Activated CD4-positive, alpha-beta memory T cell treated with anti-CD3 and anti-CD28 coated beads, Interleukin-2, amount 10 ng/mL, durations not matched to agents 7 days and 5 days (primary cell): ENCODE measurements at regions not wholly inside any gene's neighbourhood (a gene's known extent, or its start where the extent isn't known, plus 50 kb on each side); places are given as distances from the start of the nearest gene placed in this dataset.

ENCODE experiments used
- CTCF ChIA-PET: fragments of 350-600 bp; sonication (Branson Sonifier 250); formaldehyde crosslinking; loops from one replicate; lab custom pipeline; 2021; ENCODE audit warnings: antibody characterized with exemption, inconsistent platforms; lab: Charles Lee
- POLR2A ChIA-PET: fragments of 350-600 bp; sonication (Branson Sonifier 250); formaldehyde crosslinking; loops from one replicate; lab custom pipeline; 2021; ENCODE audit warnings: antibody characterized with exemption; lab: Charles Lee
- DNase-seq: peaks from one replicate; pipeline ENCODE4 v3.0.0-alpha.2; 2020
- H3K27ac Mint-ChIP-seq: one replicate; pipeline ENCODE4 v1.8.0; 2021; ENCODE audit warnings: mild to moderate bottlenecking, mixed read lengths
- H3K27me3 Mint-ChIP-seq: one replicate; pipeline ENCODE4 v1.8.0; 2021; ENCODE audit warnings: mixed read lengths
- H3K36me3 Mint-ChIP-seq: one replicate; pipeline ENCODE4 v1.8.0; 2021; ENCODE audit warnings: low read depth, mixed read lengths
- H3K4me1 Mint-ChIP-seq: one replicate; pipeline ENCODE4 v1.8.0; 2021; ENCODE audit warnings: mixed read lengths
- H3K4me3 Mint-ChIP-seq: one replicate; pipeline ENCODE4 v1.8.0; 2021; ENCODE audit warnings: mild to moderate bottlenecking, mixed read lengths
- H3K9me3 Mint-ChIP-seq: one replicate; pipeline ENCODE4 v1.8.0; 2021; ENCODE audit warnings: mixed read lengths

GRCh38 chr14:87185961-87186560 is 806.9 kb downstream of the GALC start:
- peaks cover 7% of the 10 kb centered on the region for H3K9me3 Mint-ChIP-seq
- ChIA-PET POLR2A (no interaction called here), CTCF (no interaction called here)
- no peak overlapping the region for H3K4me3 Mint-ChIP-seq
- no peaks in the 10 kb centered on the region for H3K27me3 Mint-ChIP-seq
- no peak overlapping the region for H3K27ac Mint-ChIP-seq
- no peaks in the 10 kb centered on the region for H3K4me1 Mint-ChIP-seq
- no peaks in the 10 kb centered on the region for H3K36me3 Mint-ChIP-seq
- no peak for DNase-seq

- CTCF ChIA-PET: no interaction called here
- DNase-seq: no peak
- POLR2A ChIA-PET: no interaction called here
- H3K27me3 Mint-ChIP-seq: no peaks in the 10 kb centered on the region
- H3K4me1 Mint-ChIP-seq: no peaks in the 10 kb centered on the region
- no peaks in the 10 kb centered on the region for H3K36me3 Mint-ChIP-seq
- peaks cover 10% of the 10 kb centered on the region for H3K9me3 Mint-ChIP-seq
- H3K4me3 Mint-ChIP-seq: no peak overlapping the region
- H3K27ac Mint-ChIP-seq: no peak overlapping the region
Measured at GRCh38 chr14:87184180-87184579, 808.8 kb downstream of the GALC start.

GRCh38 chr14:87181288-87181687 is 811.7 kb downstream of the GALC start:
- Mint-ChIP-seq H3K9me3 (peaks cover 7% of the 10 kb centered on the region), H3K36me3 (no peaks in the 10 kb centered on the region), H3K27me3 (no peaks in the 10 kb centered on the region), H3K27ac (no peak overlapping the region), H3K4me1 (no peaks in the 10 kb centered on the region), H3K4me3 (no peak overlapping the region)
- no peak for DNase-seq
- ChIA-PET CTCF (no interaction called here), POLR2A (no interaction called here)

- ChIA-PET CTCF (no interaction called here), POLR2A (no interaction called here)
- H3K36me3 Mint-ChIP-seq: no peaks in the 10 kb centered on the region
- DNase-seq: no peak
- no peak overlapping the region for H3K4me3 Mint-ChIP-seq
- peaks cover 5% of the 10 kb centered on the region for H3K9me3 Mint-ChIP-seq
- no peaks in the 10 kb centered on the region for H3K27me3 Mint-ChIP-seq
- H3K4me1 Mint-ChIP-seq: no peaks in the 10 kb centered on the region
- H3K27ac Mint-ChIP-seq: no peak overlapping the region
Measured at GRCh38 chr14:87179936-87180335, 813.0 kb downstream of the GALC start.

GRCh38 chr14:87178277-87178676 is 814.7 kb downstream of the GALC start:
- CTCF ChIA-PET: no interaction called here
- Mint-ChIP-seq H3K36me3 (no peaks in the 10 kb centered on the region), H3K27me3 (no peaks in the 10 kb centered on the region), H3K27ac (no peak overlapping the region), H3K4me1 (no peaks in the 10 kb centered on the region), H3K4me3 (no peak overlapping the region), H3K9me3 (peaks cover 2% of the 10 kb centered on the region)
- POLR2A ChIA-PET: no interaction called here
- DNase-seq: no peak

GRCh38 chr14:87175175-87175574 is 817.8 kb downstream of the GALC start:
- ChIA-PET CTCF (no interaction called here), POLR2A (no interaction called here)
- peaks cover 2% of the 10 kb centered on the region for H3K9me3 Mint-ChIP-seq
- H3K36me3 Mint-ChIP-seq: no peaks in the 10 kb centered on the region
- H3K4me3 Mint-ChIP-seq: no peak overlapping the region
- DNase-seq: no peak
- no peaks in the 10 kb centered on the region for H3K4me1 Mint-ChIP-seq
- H3K27ac Mint-ChIP-seq: no peak overlapping the region
- H3K27me3 Mint-ChIP-seq: no peaks in the 10 kb centered on the region

GRCh38 chr14:87171141-87171540 is 821.8 kb downstream of the GALC start:
- H3K27me3 Mint-ChIP-seq: no peaks in the 10 kb centered on the region
- no peak overlapping the region for H3K27ac Mint-ChIP-seq
- no peaks in the 10 kb centered on the region for H3K4me1 Mint-ChIP-seq
- CTCF ChIA-PET: no interaction called here
- no peaks in the 10 kb centered on the region for H3K36me3 Mint-ChIP-seq
- no peak overlapping the region for H3K4me3 Mint-ChIP-seq
- peaks cover 2% of the 10 kb centered on the region for H3K9me3 Mint-ChIP-seq
- no peak for DNase-seq
- POLR2A ChIA-PET: no interaction called here

GRCh38 chr14:87170179-87170578 is 822.8 kb downstream of the GALC start:
- POLR2A ChIA-PET: no interaction called here
- Mint-ChIP-seq H3K27me3 (no peaks in the 10 kb centered on the region), H3K4me3 (no peak overlapping the region)

GRCh38 chr14:87169362-87169761 is 823.6 kb downstream of the GALC start:
- H3K9me3 Mint-ChIP-seq: peaks cover 7% of the 10 kb centered on the region
- no peaks in the 10 kb centered on the region for H3K27me3 Mint-ChIP-seq
- POLR2A ChIA-PET: no interaction called here
- H3K27ac Mint-ChIP-seq: no peak overlapping the region
- CTCF ChIA-PET: no interaction called here
- no peaks in the 10 kb centered on the region for H3K4me1 Mint-ChIP-seq
- no peak for DNase-seq
- H3K36me3 Mint-ChIP-seq: no peaks in the 10 kb centered on the region
- no peak overlapping the region for H3K4me3 Mint-ChIP-seq

More at GRCh38 chr14:87170179-87170578, 822.8 kb downstream of the GALC start:
- Mint-ChIP-seq H3K27ac (no peak overlapping the region), H3K9me3 (peaks cover 6% of the 10 kb centered on the region), H3K36me3 (no peaks in the 10 kb centered on the region), H3K4me1 (no peaks in the 10 kb centered on the region)
- CTCF ChIA-PET: no interaction called here
- no peak for DNase-seq

GRCh38 chr14:87161502-87161901 is 831.5 kb downstream of the GALC start:
- Mint-ChIP-seq H3K4me1 (no peaks in the 10 kb centered on the region), H3K27ac (no peak overlapping the region), H3K36me3 (no peaks in the 10 kb centered on the region), H3K4me3 (no peak overlapping the region), H3K27me3 (no peaks in the 10 kb centered on the region), H3K9me3 (peaks cover 15% of the 10 kb centered on the region)
- POLR2A ChIA-PET: no interaction called here
- CTCF ChIA-PET: no interaction called here
- DNase-seq: no peak

- POLR2A ChIA-PET: no interaction called here
- Mint-ChIP-seq H3K4me3 (no peak overlapping the region), H3K27ac (no peak overlapping the region), H3K9me3 (peaks cover 15% of the 10 kb centered on the region), H3K27me3 (no peaks in the 10 kb centered on the region), H3K36me3 (no peaks in the 10 kb centered on the region), H3K4me1 (no peaks in the 10 kb centered on the region)
- CTCF ChIA-PET: no interaction called here
- no peak for DNase-seq
Measured at GRCh38 chr14:87160989-87161388, 832.0 kb downstream of the GALC start.

GRCh38 chr14:87158283-87158682 is 834.7 kb downstream of the GALC start:
- H3K4me1 Mint-ChIP-seq: no peaks in the 10 kb centered on the region
- no peaks in the 10 kb centered on the region for H3K36me3 Mint-ChIP-seq
- H3K27ac Mint-ChIP-seq: no peak overlapping the region
- H3K4me3 Mint-ChIP-seq: no peak overlapping the region
- peaks cover 13% of the 10 kb centered on the region for H3K9me3 Mint-ChIP-seq
- H3K27me3 Mint-ChIP-seq: no peaks in the 10 kb centered on the region
- no peak for DNase-seq
- ChIA-PET POLR2A (no interaction called here), CTCF (no interaction called here)

GRCh38 chr14:87156878-87157277 is 836.1 kb downstream of the GALC start:
- Mint-ChIP-seq H3K4me3 (no peak overlapping the region), H3K36me3 (no peaks in the 10 kb centered on the region), H3K27me3 (no peaks in the 10 kb centered on the region), H3K27ac (no peak overlapping the region), H3K9me3 (peaks cover 13% of the 10 kb centered on the region), H3K4me1 (no peaks in the 10 kb centered on the region)
- ChIA-PET POLR2A (no interaction called here), CTCF (no interaction called here)
- no peak for DNase-seq

- Mint-ChIP-seq H3K36me3 (no peaks in the 10 kb centered on the region), H3K27me3 (no peaks in the 10 kb centered on the region), H3K9me3 (peaks cover 9% of the 10 kb centered on the region), H3K4me1 (no peaks in the 10 kb centered on the region), H3K4me3 (no peak overlapping the region), H3K27ac (no peak overlapping the region)
- no peak for DNase-seq
- POLR2A ChIA-PET: no interaction called here
- CTCF ChIA-PET: no interaction called here
Measured at GRCh38 chr14:87155856-87156488, 837.0 kb downstream of the GALC start.
